KMS-11 (cell line): ENCODE measurements at regions not wholly inside any gene's neighbourhood (a gene's known extent, or its start where the extent isn't known, plus 50 kb on each side); places are given as distances from the start of the nearest gene placed in this dataset.
A peak's percentile ranks its signal among the peaks of the same experiment; 100 is the strongest.

Experiments
- H2AFZ ChIP-seq: fragments of 200-600 bp; sonication (generic); 2 replicates; pipeline ENCODE4 v1.6.1; 2016; ENCODE audit warnings: antibody characterized with exemption, mixed run types, low read depth
- H3K27ac ChIP-seq: fragments of 200-600 bp; sonication (generic); 2 replicates; pipeline ENCODE4 v1.6.1; 2016; ENCODE audit warnings: mild to moderate bottlenecking, mixed run types
- H3K27me3 ChIP-seq: fragments of 200-600 bp; sonication (generic); 2 replicates; pipeline ENCODE4 v1.6.1; 2017; ENCODE audit warnings: mild to moderate bottlenecking, low read depth, mixed run types, moderate library complexity; ENCODE audit not compliant: insufficient read depth
- H3K36me3 ChIP-seq: fragments of 200-600 bp; sonication (generic); 2 replicates; pipeline ENCODE4 v1.6.1; 2017; ENCODE audit warnings: mild to moderate bottlenecking, mixed run types; ENCODE audit not compliant: insufficient read depth
- H3K4me1 ChIP-seq: fragments of 200-600 bp; sonication (generic); 2 replicates; pipeline ENCODE4 v1.6.1; 2016; ENCODE audit warnings: mild to moderate bottlenecking, low read depth, mixed run types; ENCODE audit not compliant: poor library complexity, severe bottlenecking
- H3K4me2 ChIP-seq: fragments of 200-600 bp; sonication (generic); 2 replicates; pipeline ENCODE4 v1.7.0; 2016; ENCODE audit warnings: mild to moderate bottlenecking, mixed run types
- H3K4me3 ChIP-seq: fragments of 200-600 bp; sonication (generic); IDR thresholded peaks from 2 replicates; pipeline ENCODE4 v1.6.1; 2017; ENCODE audit warnings: low read depth, low read length, mixed read lengths; ENCODE audit not compliant: insufficient read depth
- H3K79me2 ChIP-seq: fragments of 200-600 bp; sonication (generic); 2 replicates; pipeline ENCODE4 v1.6.1; 2016; ENCODE audit warnings: low read depth, mixed run types; ENCODE audit not compliant: insufficient read depth
- H3K9ac ChIP-seq: fragments of 200-600 bp; sonication (generic); 2 replicates; pipeline ENCODE4 v1.6.1; 2016; ENCODE audit warnings: mild to moderate bottlenecking, mixed run types
- H4K20me1 ChIP-seq: fragments of 200-600 bp; sonication (generic); 2 replicates; pipeline ENCODE4 v1.6.1; 2016; ENCODE audit warnings: mild to moderate bottlenecking, mixed run types; ENCODE audit not compliant: insufficient read depth
- TF ChIP-seq, protein P1 (sequence below): fragments of 200-600 bp; sonication (generic); conservative IDR thresholded peaks from 2 replicates; pipeline ENCODE4 v1.6.1; 2017; ENCODE audit warnings: low read depth, mild to moderate bottlenecking, antibody characterized with exemption, low read length, moderate library complexity, mixed read lengths

DNA sequence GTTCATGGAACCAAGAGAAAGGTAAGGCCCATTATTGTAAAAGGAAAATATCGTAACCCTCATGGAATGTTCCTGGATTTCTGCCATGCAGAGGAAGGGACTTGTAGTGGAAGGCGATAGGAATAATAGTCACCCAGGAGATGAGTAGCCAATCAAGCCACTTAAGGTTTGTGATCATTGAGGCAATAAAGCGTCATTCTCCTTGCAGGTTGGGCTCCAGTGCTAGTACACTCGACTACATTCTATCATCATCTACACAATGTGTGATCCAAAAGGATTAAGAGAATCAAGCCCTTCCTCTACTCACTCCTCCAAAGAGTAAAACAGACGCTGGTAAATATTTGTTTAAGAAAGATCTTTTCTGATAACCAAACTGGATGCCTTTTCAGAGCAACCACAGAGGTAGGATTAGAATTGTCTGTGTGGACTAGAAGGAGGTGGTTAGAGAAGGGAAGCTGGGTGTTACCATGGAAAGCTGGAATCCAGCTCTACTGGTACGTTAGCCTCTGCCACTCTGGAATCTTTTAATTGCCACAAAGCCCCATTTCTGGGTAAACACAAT lies 245.7 kb downstream of the IKZF2 start:
- no peak overlapping the region for H3K4me2 ChIP-seq
- H2AFZ ChIP-seq: no peak overlapping the region
- H3K27me3 ChIP-seq: no peaks in the 10 kb centered on the region
- H3K9ac ChIP-seq: no peak overlapping the region
- peaks cover 27% of the 10 kb centered on the region for H3K4me1 ChIP-seq
- H3K36me3 ChIP-seq: no peaks in the 10 kb centered on the region
- no peak overlapping the region for H3K4me3 ChIP-seq
- no peaks in the 10 kb centered on the region for H4K20me1 ChIP-seq
- H3K79me2 ChIP-seq: no peaks in the 10 kb centered on the region
- TF ChIP-seq, protein P1, sequence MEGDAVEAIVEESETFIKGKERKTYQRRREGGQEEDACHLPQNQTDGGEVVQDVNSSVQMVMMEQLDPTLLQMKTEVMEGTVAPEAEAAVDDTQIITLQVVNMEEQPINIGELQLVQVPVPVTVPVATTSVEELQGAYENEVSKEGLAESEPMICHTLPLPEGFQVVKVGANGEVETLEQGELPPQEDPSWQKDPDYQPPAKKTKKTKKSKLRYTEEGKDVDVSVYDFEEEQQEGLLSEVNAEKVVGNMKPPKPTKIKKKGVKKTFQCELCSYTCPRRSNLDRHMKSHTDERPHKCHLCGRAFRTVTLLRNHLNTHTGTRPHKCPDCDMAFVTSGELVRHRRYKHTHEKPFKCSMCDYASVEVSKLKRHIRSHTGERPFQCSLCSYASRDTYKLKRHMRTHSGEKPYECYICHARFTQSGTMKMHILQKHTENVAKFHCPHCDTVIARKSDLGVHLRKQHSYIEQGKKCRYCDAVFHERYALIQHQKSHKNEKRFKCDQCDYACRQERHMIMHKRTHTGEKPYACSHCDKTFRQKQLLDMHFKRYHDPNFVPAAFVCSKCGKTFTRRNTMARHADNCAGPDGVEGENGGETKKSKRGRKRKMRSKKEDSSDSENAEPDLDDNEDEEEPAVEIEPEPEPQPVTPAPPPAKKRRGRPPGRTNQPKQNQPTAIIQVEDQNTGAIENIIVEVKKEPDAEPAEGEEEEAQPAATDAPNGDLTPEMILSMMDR: no peak
- H3K27ac ChIP-seq: no peak overlapping the region

DNA sequence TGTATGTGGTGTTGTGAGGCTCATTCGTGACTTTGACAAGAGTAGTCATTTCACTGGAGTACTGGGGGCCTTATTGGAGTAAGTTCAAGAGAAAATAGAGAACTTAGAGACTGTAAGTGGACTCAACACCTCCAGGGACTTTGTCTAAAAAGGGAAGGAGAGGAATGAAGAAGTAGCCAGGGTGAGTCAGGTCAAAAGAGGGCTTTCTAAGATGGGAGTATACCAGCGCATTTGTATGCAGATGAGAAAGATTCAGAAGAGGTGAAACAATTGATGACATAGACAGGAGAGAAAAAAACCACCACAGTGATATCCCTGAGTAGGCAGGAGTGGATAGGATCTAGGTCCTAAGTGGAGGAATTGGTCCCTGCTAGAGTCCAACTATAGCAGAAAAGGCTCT lies 246.8 kb downstream of the IKZF2 start:
- Histone ChIP-seq H3K36me3 (no peaks in the 10 kb centered on the region), H2AFZ (no peak overlapping the region), H3K4me3 (no peak overlapping the region), H3K79me2 (no peaks in the 10 kb centered on the region), H3K4me1 (peaks cover 19% of the 10 kb centered on the region), H3K4me2 (no peak overlapping the region), H3K27me3 (no peaks in the 10 kb centered on the region), H4K20me1 (no peaks in the 10 kb centered on the region), H3K9ac (no peak overlapping the region), H3K27ac (no peak overlapping the region)
- TF ChIP-seq, protein P1: no peak

DNA sequence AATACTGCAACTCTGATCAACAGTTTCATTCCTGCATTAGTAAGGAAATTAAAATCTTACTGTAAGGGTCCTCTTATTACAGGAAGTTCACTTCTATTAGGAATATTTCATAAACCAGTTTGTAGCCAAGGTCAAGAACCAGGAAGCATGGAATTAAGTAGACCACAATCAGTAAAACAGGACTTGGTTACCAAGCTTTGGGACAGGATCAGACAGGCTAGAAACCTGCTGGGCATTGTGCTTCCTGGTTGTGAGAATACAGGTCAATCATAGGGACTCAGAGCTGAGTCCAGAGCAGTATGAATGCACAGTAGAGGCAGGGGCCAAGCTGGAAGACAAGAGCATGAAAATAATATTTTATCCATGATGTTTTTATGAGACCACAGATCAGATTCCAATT lies 248.0 kb downstream of the IKZF2 start:
- Histone ChIP-seq H4K20me1 (no peaks in the 10 kb centered on the region), H3K36me3 (no peaks in the 10 kb centered on the region), H3K27me3 (no peaks in the 10 kb centered on the region), H2AFZ (no peak overlapping the region), H3K4me1 (peaks cover 19% of the 10 kb centered on the region), H3K9ac (no peak overlapping the region), H3K27ac (no peak overlapping the region), H3K79me2 (no peaks in the 10 kb centered on the region), H3K4me3 (no peak overlapping the region), H3K4me2 (no peak overlapping the region)
- TF ChIP-seq, protein P1: no peak

DNA sequence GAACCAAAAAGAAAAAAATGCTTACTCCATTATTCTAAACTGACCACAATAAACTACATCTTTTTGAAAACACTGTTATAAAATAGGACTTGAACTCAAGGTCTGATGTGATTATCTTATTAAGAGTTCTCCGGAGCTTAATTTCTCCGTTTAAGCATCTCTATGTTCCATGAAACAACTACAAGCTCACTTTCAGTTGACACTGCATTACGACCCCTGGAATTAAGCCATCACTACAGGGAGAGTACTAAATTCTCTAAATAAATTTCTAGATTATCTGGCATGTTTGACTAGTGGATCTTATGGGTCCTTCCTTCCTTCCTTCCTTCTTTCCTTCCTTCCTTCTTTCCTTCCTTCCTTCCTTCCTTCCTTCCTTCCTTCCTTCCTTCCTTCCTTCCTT lies 249.0 kb downstream of the IKZF2 start:
- TF ChIP-seq, protein P1: no peak
- H4K20me1 ChIP-seq: no peaks in the 10 kb centered on the region
- no peak overlapping the region for H3K9ac ChIP-seq
- H3K36me3 ChIP-seq: no peaks in the 10 kb centered on the region
- peak overlapping the region; percentile 26; the same call in 1 of the 2 replicates for H3K4me2 ChIP-seq
- H3K4me1 ChIP-seq: peaks cover 19% of the 10 kb centered on the region
- H3K27me3 ChIP-seq: no peaks in the 10 kb centered on the region
- no peak overlapping the region for H3K4me3 ChIP-seq
- no peak overlapping the region for H3K27ac ChIP-seq
- H3K79me2 ChIP-seq: no peaks in the 10 kb centered on the region
- no peak overlapping the region for H2AFZ ChIP-seq
